GM12865 (cell line): ENCODE measurements at regions not wholly inside any gene's neighbourhood (a gene's known extent, or its start where the extent isn't known, plus 50 kb on each side); places are given as distances from the start of the nearest gene placed in this dataset.

Source experiments
- DNase-seq: peaks from one replicate; pipeline ENCODE4 v3.0.0; 2010; ENCODE audit warnings: low read depth
- H3K4me3 ChIP-seq: 2 replicates; pipeline ENCODE4 v1.5.1; 2011; ENCODE audit warnings: mild to moderate bottlenecking, low read depth, low read length, control low read depth
- CTCF ChIP-seq: IDR thresholded peaks from 2 replicates; pipeline ENCODE4 v1.5.1; 2011; ENCODE audit warnings: low read length, control low read depth, low read depth, inconsistent platforms; ENCODE audit not compliant: insufficient read depth; ENCODE audit errors: missing control alignments

GRCh38 chr10:57031346-57031745 lies 670.3 kb upstream of the ZWINT start:
- no peak for DNase-seq
- TF ChIP-seq CTCF: no peak
- no peak overlapping the region for H3K4me3 ChIP-seq

- no peak overlapping the region for H3K4me3 ChIP-seq
- no peak for TF ChIP-seq CTCF
- DNase-seq: no peak
Observed at GRCh38 chr10:57026307-57026706, 665.2 kb upstream of the ZWINT start.

GRCh38 chr10:57023626-57024025 lies 662.6 kb upstream of the ZWINT start:
- no peak for TF ChIP-seq CTCF
- H3K4me3 ChIP-seq: no peak overlapping the region
- no peak for DNase-seq

- H3K4me3 ChIP-seq: no peak overlapping the region
- DNase-seq: no peak
- TF ChIP-seq CTCF: no peak
Observed at GRCh38 chr10:57018452-57018851, 657.4 kb upstream of the ZWINT start.

- H3K4me3 ChIP-seq: no peak overlapping the region
- TF ChIP-seq CTCF: no peak
- no peak for DNase-seq
Observed at GRCh38 chr10:57017356-57018037, 656.4 kb upstream of the ZWINT start.

GRCh38 chr10:57015595-57016318 lies 654.7 kb upstream of the ZWINT start:
- H3K4me3 ChIP-seq: no peak overlapping the region
- TF ChIP-seq CTCF: no peak
- DNase-seq: no peak
